ENCODE measurements at regions not wholly inside any gene's neighbourhood (a gene's known extent, or its start where the extent isn't known, plus 50 kb on each side); places are given as distances from the start of the nearest gene placed in this dataset.

DNA sequence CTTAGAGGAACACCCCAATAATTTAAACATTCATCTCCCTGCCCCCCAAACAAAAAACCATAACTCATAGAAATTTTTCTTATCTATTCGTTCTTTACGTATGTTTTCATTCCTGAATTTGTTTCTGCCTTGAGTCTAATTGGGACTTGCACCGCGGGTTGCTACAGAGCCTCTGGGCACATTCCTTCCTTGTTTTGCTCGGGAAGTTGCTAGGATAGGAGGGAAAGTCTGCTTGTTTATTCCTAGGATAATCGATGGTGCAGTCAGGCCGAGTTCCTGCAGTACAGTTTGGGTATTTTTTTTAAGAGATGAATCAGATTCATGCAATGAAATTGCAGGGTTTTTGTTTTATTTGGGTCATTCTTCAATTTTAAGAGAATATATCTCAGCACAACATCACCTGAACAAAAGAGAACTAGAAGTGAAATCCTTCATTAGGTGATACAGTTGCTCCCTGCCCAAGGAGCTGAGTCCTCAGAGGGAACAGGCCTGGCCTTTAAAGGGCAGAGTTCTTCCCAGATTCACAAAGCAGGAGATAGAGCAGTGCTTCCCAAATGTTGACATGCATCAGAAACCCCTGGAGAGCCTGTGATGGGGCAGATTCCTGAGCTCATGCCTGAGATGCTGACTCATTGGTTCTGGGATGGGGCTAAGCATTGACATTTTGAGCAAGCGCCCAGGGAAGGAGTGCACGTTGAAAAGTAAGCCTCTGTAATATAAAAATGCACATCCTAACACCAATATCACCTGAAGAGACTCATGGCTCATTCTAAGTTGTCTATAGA lies 114.9 kb upstream of the FAM9B start:
- no peak for DNase-seq (ENCODE audit: low spot score)

GRCh38 chrX:9149501-9150245 lies 115.7 kb upstream of the FAM9B start:
- no peak for DNase-seq (ENCODE audit: low spot score)

- DNase-seq (ENCODE audit: low spot score), result no peak
Measured at GRCh38 chrX:9151772-9152307, 117.9 kb upstream of the FAM9B start.

GRCh38 chrX:9153300-9153699 lies 119.4 kb upstream of the FAM9B start:
- no peak for DNase-seq (ENCODE audit: low spot score)

- no peak for DNase-seq (ENCODE audit: low spot score)
Measured at GRCh38 chrX:9158611-9159010, 124.7 kb upstream of the FAM9B start.

GRCh38 chrX:9160698-9161329 lies 126.9 kb upstream of the FAM9B start:
- DNase-seq (ENCODE audit: low spot score), result no peak

DNA sequence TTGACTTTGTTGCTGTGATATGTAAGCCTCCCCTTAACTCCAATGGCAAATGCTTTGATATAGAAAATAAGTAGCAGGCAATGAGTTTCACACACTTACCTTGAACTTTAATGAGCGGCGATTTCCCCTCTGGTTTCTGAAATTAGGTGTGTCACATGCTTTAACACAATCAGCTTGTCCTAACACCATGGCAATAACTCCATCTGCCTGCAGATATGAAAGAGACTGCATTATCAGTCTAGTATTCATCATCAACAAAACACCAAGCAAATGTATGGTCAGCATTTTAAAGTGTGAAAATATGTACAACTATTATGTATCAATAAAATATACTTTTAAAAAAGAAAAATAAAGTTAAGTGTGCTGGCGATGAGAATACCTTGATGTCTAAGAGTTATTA lies 128.8 kb upstream of the FAM9B start:
- DNase-seq (ENCODE audit: low spot score), result no peak

DNA sequence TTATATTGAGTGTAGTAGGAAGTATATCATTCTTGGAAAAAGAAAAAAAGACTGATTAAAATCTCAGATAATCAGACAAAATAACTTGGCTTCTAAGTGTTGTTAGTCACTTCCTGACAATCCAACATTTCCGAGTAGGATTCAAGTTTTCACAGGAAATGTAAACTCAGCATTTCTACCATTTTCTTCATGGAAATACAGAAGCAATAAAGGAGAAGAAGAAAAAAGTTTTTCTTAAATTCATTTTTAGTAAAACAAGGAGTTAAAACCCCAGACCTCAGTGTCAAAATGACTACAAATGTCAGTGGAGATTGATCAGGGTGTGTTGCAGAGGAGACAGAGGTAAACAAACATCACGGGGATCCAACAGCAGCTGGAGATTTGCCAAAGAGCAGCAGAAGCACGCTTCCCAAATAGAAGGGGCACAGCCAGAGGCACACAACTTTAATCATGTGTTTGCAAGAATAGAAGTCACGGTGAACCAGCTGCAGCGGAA lies 129.3 kb upstream of the FAM9B start:
- DNase-seq (ENCODE audit: low spot score), result no peak

DNA sequence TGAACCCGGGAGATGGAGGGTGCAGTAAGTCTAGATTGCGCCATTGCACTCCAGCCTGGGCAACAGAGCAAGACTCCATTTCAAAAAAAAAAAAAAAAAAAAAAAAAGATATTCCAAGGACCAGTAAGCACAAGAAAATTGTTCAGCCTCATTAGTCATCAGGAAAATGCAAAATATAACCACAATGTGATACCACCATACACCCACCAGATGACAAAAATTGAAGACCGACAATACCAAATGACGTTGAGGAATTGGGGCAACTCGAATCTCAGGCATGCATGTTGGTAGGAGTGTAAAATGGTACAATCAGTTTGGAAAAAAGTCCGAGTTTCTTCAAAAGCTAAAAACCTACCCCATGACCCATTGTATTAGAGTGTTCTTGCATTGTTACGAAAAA lies 130.2 kb upstream of the FAM9B start:
- DNase-seq (ENCODE audit: low spot score), result no peak

GRCh38 chrX:9164533-9165426 lies 130.9 kb upstream of the FAM9B start:
- no peak for DNase-seq (ENCODE audit: low spot score)

DNA sequence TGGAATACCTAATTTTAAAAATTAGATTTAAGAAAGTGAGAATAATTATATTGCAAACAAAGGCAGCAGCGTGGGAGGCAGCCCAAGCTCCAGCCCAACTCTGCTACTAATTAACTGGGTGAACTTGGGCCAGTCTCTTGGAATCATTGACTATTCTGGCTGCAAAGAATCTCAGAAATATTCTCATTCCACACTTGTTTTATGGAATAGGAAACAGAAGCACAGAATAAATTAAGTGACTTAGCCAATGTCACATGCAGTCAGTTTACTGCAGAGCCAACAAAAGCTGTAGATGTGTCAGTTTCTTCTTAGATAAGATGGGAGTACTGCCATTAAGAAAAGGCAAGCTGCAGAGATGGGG lies 132.6 kb upstream of the FAM9B start:
- no peak for DNase-seq (ENCODE audit: low spot score)

- no peak for DNase-seq (ENCODE audit: low spot score)
Measured at GRCh38 chrX:9171841-9172463, 138.0 kb upstream of the FAM9B start.

GRCh38 chrX:9172464-9172850 lies 138.5 kb upstream of the FAM9B start:
- DNase-seq (ENCODE audit: low spot score), result no peak

DNA sequence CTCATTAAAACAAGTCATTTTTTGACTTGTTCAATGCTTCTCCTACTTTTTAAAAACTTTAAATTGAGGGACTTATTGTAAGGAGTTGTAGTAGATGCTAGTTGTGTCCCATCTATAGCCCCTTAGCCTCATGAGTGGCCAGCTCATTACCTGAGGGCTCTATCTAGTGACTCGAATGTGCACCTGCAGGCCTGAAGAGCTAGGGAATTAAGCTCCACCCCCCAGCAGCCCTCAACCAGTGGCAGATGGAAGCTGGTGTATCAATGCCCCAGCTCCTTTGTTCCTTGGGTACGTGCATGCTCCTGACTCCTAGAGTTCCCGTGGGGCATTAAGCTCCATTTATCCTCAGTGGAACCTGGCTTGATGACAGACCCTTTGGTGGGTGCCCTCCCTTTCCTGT lies 146.7 kb upstream of the FAM9B start:
- DNase-seq (ENCODE audit: low spot score), result no peak

- no peak for DNase-seq (ENCODE audit: low spot score)
Measured at GRCh38 chrX:9182041-9182440, 148.1 kb upstream of the FAM9B start.

DNA sequence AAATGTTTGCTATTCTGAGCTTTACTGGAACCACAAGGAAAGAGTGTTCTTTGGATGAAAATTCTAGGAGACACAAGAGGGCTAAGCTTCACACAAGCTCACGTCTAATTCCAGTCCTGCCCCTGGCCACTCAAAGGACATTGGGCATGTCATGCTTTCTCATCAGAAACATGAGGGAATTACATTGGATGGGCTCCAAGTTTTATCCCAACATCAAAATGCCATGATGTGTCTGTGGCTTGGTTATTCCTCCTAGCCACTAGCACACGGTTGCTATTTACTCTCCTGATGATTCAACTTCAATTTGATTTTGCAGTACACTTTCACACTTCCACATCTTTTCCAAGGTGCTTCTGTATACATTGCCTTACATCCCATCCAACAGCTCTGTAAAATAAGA lies 149.6 kb upstream of the FAM9B start:
- DNase-seq (ENCODE audit: low spot score), result no peak

DNA sequence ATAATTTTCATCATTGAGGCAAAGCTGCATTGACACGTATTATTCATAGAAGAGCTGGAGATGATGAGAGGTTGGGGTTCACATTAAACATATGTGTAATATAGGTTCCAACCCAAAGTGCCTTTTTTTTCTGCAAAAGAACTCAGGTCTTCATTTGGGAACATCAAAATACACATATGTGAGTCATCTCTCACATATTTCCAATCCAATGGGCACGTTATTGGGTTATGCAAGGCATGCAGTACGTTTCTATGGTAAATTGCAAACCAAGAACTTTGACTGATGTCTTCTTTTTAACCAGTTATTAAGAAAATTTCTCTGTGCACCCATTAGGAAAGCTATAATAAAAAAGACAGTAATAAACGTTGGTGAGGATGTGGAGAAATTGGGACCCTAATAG lies 150.3 kb upstream of the FAM9B start:
- no peak for DNase-seq (ENCODE audit: low spot score)

- DNase-seq (ENCODE audit: low spot score), result no peak
Measured at GRCh38 chrX:9188117-9188516, 154.2 kb upstream of the FAM9B start.

GRCh38 chrX:9189286-9189685 lies 155.4 kb upstream of the FAM9B start:
- no peak for DNase-seq (ENCODE audit: low spot score)

DNA sequence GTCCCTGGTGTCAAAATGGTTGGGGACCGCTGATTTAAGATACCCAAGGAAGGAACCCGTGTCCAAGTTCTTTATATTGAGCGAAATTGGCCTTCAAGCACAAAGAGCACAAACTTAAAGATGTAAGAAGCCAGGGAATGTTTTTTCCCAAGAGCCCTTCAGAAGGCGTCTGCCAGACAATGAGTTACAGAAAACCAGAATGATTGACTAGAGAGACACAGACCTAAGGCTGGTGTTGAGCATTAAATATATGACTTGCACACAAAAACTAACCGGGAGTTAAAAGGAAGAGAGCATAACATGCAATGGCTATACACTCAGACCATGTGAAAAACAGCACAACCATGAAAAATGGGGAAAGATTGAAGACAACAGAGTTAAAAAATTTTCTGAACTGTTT lies 157.5 kb upstream of the FAM9B start:
- no peak for DNase-seq (ENCODE audit: low spot score)

GRCh38 chrX:9195199-9195880 lies 161.4 kb upstream of the FAM9B start:
- no peak for DNase-seq (ENCODE audit: low spot score)

Data from HuH-7.5 (cell line).